ENCODE measurements at regions not wholly inside any gene's neighbourhood (a gene's known extent, or its start where the extent isn't known, plus 50 kb on each side); places are given as distances from the start of the nearest gene placed in this dataset.
A peak's percentile ranks its signal among the peaks of the same experiment; 100 is the strongest.

- Histone ChIP-seq H3K4me1 (ENCODE audit: control insufficient read depth, insufficient read depth, low read length) (no peaks in the 10 kb centered on the region), H3K9me3 (ENCODE audit: control insufficient read depth, insufficient read depth, low read length) (no peaks in the 10 kb centered on the region), H3K4me3 (ENCODE audit: low read depth, low read length) (no peak overlapping the region), H3K36me3 (ENCODE audit: control insufficient read depth, insufficient read depth, low read length) (no peaks in the 10 kb centered on the region), H3K27ac (ENCODE audit: low read depth, low read length) (no peak overlapping the region), H3K27me3 (ENCODE audit: control insufficient read depth, insufficient read depth, low read length) (peaks cover 10% of the 10 kb centered on the region)
- WGBS (ENCODE audit: insufficient coverage): 60% methylated on average over 2 of the region's 6 CpGs
- DNase-seq (ENCODE audit: low read depth in 4 of 6, low spot score in 6 of 6): peak in 1 of 6 donors; percentile 20
Observed at GRCh38 chr2:887639-888038, 63.0 kb upstream of the SNTG2 start.

GRCh38 chr2:886072-887022 is 64.3 kb upstream of the SNTG2 start:
- DNase-seq (ENCODE audit: low read depth in 4 of 6, low spot score in 6 of 6): no peak
- H3K4me3 ChIP-seq (ENCODE audit: low read depth, low read length): no peak overlapping the region
- no peak overlapping the region for H3K27ac ChIP-seq (ENCODE audit: low read depth, low read length)
- H3K27me3 ChIP-seq (ENCODE audit: control insufficient read depth, insufficient read depth, low read length): peaks cover 10% of the 10 kb centered on the region
- H3K4me1 ChIP-seq (ENCODE audit: control insufficient read depth, insufficient read depth, low read length): no peaks in the 10 kb centered on the region
- 92% methylated on average over 34 of the region's 34 CpGs for whole genome bisulfite sequencing (ENCODE audit: insufficient coverage)
- H3K36me3 ChIP-seq (ENCODE audit: control insufficient read depth, insufficient read depth, low read length): no peaks in the 10 kb centered on the region
- H3K9me3 ChIP-seq (ENCODE audit: control insufficient read depth, insufficient read depth, low read length): no peaks in the 10 kb centered on the region

GRCh38 chr2:885230-886071 is 65.2 kb upstream of the SNTG2 start:
- 89% methylated on average over 24 of the region's 26 CpGs for WGBS (ENCODE audit: insufficient coverage)
- Histone ChIP-seq H3K4me3 (ENCODE audit: low read depth, low read length) (no peak overlapping the region), H3K36me3 (ENCODE audit: control insufficient read depth, insufficient read depth, low read length) (no peaks in the 10 kb centered on the region), H3K9me3 (ENCODE audit: control insufficient read depth, insufficient read depth, low read length) (no peaks in the 10 kb centered on the region), H3K27me3 (ENCODE audit: control insufficient read depth, insufficient read depth, low read length) (peaks cover 10% of the 10 kb centered on the region), H3K27ac (ENCODE audit: low read depth, low read length) (no peak overlapping the region), H3K4me1 (ENCODE audit: control insufficient read depth, insufficient read depth, low read length) (no peaks in the 10 kb centered on the region)
- no peak for DNase-seq (ENCODE audit: low read depth in 4 of 6, low spot score in 6 of 6)

- no peaks in the 10 kb centered on the region for H3K36me3 ChIP-seq (ENCODE audit: control insufficient read depth, insufficient read depth, low read length)
- H3K4me1 ChIP-seq (ENCODE audit: control insufficient read depth, insufficient read depth, low read length): no peaks in the 10 kb centered on the region
- no peaks in the 10 kb centered on the region for H3K9me3 ChIP-seq (ENCODE audit: control insufficient read depth, insufficient read depth, low read length)
- peaks cover 10% of the 10 kb centered on the region for H3K27me3 ChIP-seq (ENCODE audit: control insufficient read depth, insufficient read depth, low read length)
- peak in 2 of 6 donors; percentile 29 to 41 for DNase-seq (ENCODE audit: low read depth in 4 of 6, low spot score in 6 of 6)
- 53% methylated on average over 14 of the region's 21 CpGs for WGBS (ENCODE audit: insufficient coverage)
- H3K27ac ChIP-seq (ENCODE audit: low read depth, low read length): no peak overlapping the region
- no peak overlapping the region for H3K4me3 ChIP-seq (ENCODE audit: low read depth, low read length)
Observed at GRCh38 chr2:883803-884748, 66.6 kb upstream of the SNTG2 start.

GRCh38 chr2:883260-883802 is 67.3 kb upstream of the SNTG2 start:
- Histone ChIP-seq H3K4me3 (ENCODE audit: low read depth, low read length) (no peak overlapping the region), H3K27me3 (ENCODE audit: control insufficient read depth, insufficient read depth, low read length) (peaks cover 10% of the 10 kb centered on the region), H3K9me3 (ENCODE audit: control insufficient read depth, insufficient read depth, low read length) (no peaks in the 10 kb centered on the region), H3K36me3 (ENCODE audit: control insufficient read depth, insufficient read depth, low read length) (no peaks in the 10 kb centered on the region), H3K27ac (ENCODE audit: low read depth, low read length) (no peak overlapping the region), H3K4me1 (ENCODE audit: control insufficient read depth, insufficient read depth, low read length) (no peaks in the 10 kb centered on the region)
- no peak for DNase-seq (ENCODE audit: low read depth in 4 of 6, low spot score in 6 of 6)
- WGBS (ENCODE audit: insufficient coverage): 83% methylated on average over 14 of the region's 14 CpGs

- H3K27ac ChIP-seq (ENCODE audit: low read depth, low read length): no peak overlapping the region
- WGBS (ENCODE audit: insufficient coverage): 86% methylated on average over 9 of the region's 11 CpGs
- peaks cover 2% of the 10 kb centered on the region for H3K4me1 ChIP-seq (ENCODE audit: control insufficient read depth, insufficient read depth, low read length)
- H3K36me3 ChIP-seq (ENCODE audit: control insufficient read depth, insufficient read depth, low read length): no peaks in the 10 kb centered on the region
- H3K27me3 ChIP-seq (ENCODE audit: control insufficient read depth, insufficient read depth, low read length): peaks cover 10% of the 10 kb centered on the region
- no peak for DNase-seq (ENCODE audit: low read depth in 4 of 6, low spot score in 6 of 6)
- no peak overlapping the region for H3K4me3 ChIP-seq (ENCODE audit: low read depth, low read length)
- no peaks in the 10 kb centered on the region for H3K9me3 ChIP-seq (ENCODE audit: control insufficient read depth, insufficient read depth, low read length)
Observed at GRCh38 chr2:881204-881918, 69.3 kb upstream of the SNTG2 start.

- DNase-seq (ENCODE audit: low read depth in 4 of 6, low spot score in 6 of 6): no peak
- 91% methylated on average over 26 of the region's 29 CpGs for WGBS (ENCODE audit: insufficient coverage)
- no peak overlapping the region for H3K27ac ChIP-seq (ENCODE audit: low read depth, low read length)
- peaks cover 7% of the 10 kb centered on the region for H3K4me1 ChIP-seq (ENCODE audit: control insufficient read depth, insufficient read depth, low read length)
- H3K27me3 ChIP-seq (ENCODE audit: control insufficient read depth, insufficient read depth, low read length): peaks cover 10% of the 10 kb centered on the region
- H3K4me3 ChIP-seq (ENCODE audit: low read depth, low read length): no peak overlapping the region
- no peaks in the 10 kb centered on the region for H3K36me3 ChIP-seq (ENCODE audit: control insufficient read depth, insufficient read depth, low read length)
- H3K9me3 ChIP-seq (ENCODE audit: control insufficient read depth, insufficient read depth, low read length): no peaks in the 10 kb centered on the region
Observed at GRCh38 chr2:880201-880970, 70.3 kb upstream of the SNTG2 start.

- no peak overlapping the region for H3K27ac ChIP-seq (ENCODE audit: low read depth, low read length)
- peaks cover 7% of the 10 kb centered on the region for H3K4me1 ChIP-seq (ENCODE audit: control insufficient read depth, insufficient read depth, low read length)
- H3K9me3 ChIP-seq (ENCODE audit: control insufficient read depth, insufficient read depth, low read length): no peaks in the 10 kb centered on the region
- no peaks in the 10 kb centered on the region for H3K36me3 ChIP-seq (ENCODE audit: control insufficient read depth, insufficient read depth, low read length)
- peaks cover 10% of the 10 kb centered on the region for H3K27me3 ChIP-seq (ENCODE audit: control insufficient read depth, insufficient read depth, low read length)
- 97% methylated on average over 9 of the region's 16 CpGs for WGBS (ENCODE audit: insufficient coverage)
- no peak for DNase-seq (ENCODE audit: low read depth in 4 of 6, low spot score in 6 of 6)
- no peak overlapping the region for H3K4me3 ChIP-seq (ENCODE audit: low read depth, low read length)
Observed at GRCh38 chr2:879540-879939, 71.1 kb upstream of the SNTG2 start.

All from spinal cord (tissue), 9 donors.